Prostate gland (tissue), 2 donors: ENCODE measurements at regions not wholly inside any gene's neighbourhood (a gene's known extent, or its start where the extent isn't known, plus 50 kb on each side); places are given as distances from the start of the nearest gene placed in this dataset.

Experiments used
- POLR2A ChIP-seq: fragments of 450-650 bp; IDR thresholded peaks from one replicate; pipeline ENCODE4 v1.6.1; 2016; ENCODE audit warnings: antibody characterized with exemption, mild to moderate bottlenecking
- TF ChIP-seq, protein P1 (sequence below), 4 experiments: fragments of 200-600 bp in 2 of 4; fragments of 450-650 bp in 2 of 4; sonication (generic) in 2 of 4; IDR thresholded peaks; 1 replicate in 3 of 4; 2 replicates in 1 of 4; pipeline ENCODE4 v1.5.1; 2016 to 2019; ENCODE audit warnings: antibody characterized with exemption in 4 of 4, mild to moderate bottlenecking in 2 of 4, moderate library complexity in 2 of 4

DNA sequence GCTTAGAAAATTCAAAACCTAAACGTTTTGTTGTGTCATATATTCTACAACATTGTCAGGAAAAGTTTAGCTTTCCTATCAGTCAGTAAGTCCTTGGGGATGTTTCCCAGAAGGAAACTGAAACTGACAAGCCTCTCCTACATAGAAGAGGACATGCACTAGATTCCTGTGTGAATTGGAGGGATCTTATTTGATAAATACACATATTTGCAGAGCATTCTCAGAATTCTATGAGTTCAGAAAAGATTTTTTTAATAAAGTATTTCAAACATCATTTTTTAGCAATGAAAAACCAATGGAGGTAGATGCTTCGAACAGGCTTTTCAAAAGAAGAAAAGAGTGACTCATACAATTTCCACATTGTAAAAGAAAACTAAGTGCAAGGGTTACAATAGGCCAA lies 1706.7 kb downstream of the SUCLG1 start:
- TF ChIP-seq POLR2A, result no peak
- TF ChIP-seq, protein P1, sequence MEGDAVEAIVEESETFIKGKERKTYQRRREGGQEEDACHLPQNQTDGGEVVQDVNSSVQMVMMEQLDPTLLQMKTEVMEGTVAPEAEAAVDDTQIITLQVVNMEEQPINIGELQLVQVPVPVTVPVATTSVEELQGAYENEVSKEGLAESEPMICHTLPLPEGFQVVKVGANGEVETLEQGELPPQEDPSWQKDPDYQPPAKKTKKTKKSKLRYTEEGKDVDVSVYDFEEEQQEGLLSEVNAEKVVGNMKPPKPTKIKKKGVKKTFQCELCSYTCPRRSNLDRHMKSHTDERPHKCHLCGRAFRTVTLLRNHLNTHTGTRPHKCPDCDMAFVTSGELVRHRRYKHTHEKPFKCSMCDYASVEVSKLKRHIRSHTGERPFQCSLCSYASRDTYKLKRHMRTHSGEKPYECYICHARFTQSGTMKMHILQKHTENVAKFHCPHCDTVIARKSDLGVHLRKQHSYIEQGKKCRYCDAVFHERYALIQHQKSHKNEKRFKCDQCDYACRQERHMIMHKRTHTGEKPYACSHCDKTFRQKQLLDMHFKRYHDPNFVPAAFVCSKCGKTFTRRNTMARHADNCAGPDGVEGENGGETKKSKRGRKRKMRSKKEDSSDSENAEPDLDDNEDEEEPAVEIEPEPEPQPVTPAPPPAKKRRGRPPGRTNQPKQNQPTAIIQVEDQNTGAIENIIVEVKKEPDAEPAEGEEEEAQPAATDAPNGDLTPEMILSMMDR (IDR thresholded peaks at IDR 0.05), result no peak
